Ishikawa (cell line): ENCODE measurements at regions not wholly inside any gene's neighbourhood (a gene's known extent, or its start where the extent isn't known, plus 50 kb on each side); places are given as distances from the start of the nearest gene placed in this dataset.

ENCODE experiments used
- CEBPB ChIP-seq: IDR thresholded peaks from 2 replicates; pipeline ENCODE4 v1.6.1; 2012
- CREB1 ChIP-seq: IDR thresholded peaks from 2 replicates; pipeline ENCODE4 v1.6.1; 2012; ENCODE audit warnings: low read depth
- EGR1 ChIP-seq: IDR thresholded peaks from 2 replicates; pipeline ENCODE4 v1.6.1; 2012
- EP300 ChIP-seq: IDR thresholded peaks from 2 replicates; pipeline ENCODE4 v1.6.1; 2012; ENCODE audit warnings: borderline replicate concordance
- FOXM1 ChIP-seq: IDR thresholded peaks from 2 replicates; pipeline ENCODE4 v1.6.1; 2012; ENCODE audit warnings: low read depth, borderline replicate concordance
- NFIC ChIP-seq: IDR thresholded peaks from 2 replicates; pipeline ENCODE4 v1.6.1; 2012
- RAD21 ChIP-seq: IDR thresholded peaks from 2 replicates; pipeline ENCODE4 v1.6.1; 2012; ENCODE audit warnings: low read depth
- TAF1 ChIP-seq: IDR thresholded peaks from 2 replicates; pipeline ENCODE4 v1.6.1; 2012; ENCODE audit warnings: low read depth, mild to moderate bottlenecking
- TCF12 ChIP-seq: IDR thresholded peaks from 2 replicates; pipeline ENCODE4 v1.6.1; 2012; ENCODE audit warnings: low read depth
- TEAD4 ChIP-seq: IDR thresholded peaks from 2 replicates; pipeline ENCODE4 v1.6.1; 2012
- USF1 ChIP-seq: IDR thresholded peaks from 2 replicates; pipeline ENCODE4 v1.6.1; 2012
- YY1 ChIP-seq: IDR thresholded peaks from 2 replicates; pipeline ENCODE4 v1.6.1; 2012; ENCODE audit warnings: low read depth
- ZBTB7A ChIP-seq: IDR thresholded peaks from 2 replicates; pipeline ENCODE4 v1.6.1; 2012; ENCODE audit warnings: low read depth
- TF ChIP-seq, protein P1 (sequence below): IDR thresholded peaks from 2 replicates; pipeline ENCODE4 v1.6.1; 2012
- TF ChIP-seq, protein P2 (sequence below): IDR thresholded peaks from 2 replicates; pipeline ENCODE4 v1.6.1; 2012; ENCODE audit warnings: low read depth, mild to moderate bottlenecking

DNA sequence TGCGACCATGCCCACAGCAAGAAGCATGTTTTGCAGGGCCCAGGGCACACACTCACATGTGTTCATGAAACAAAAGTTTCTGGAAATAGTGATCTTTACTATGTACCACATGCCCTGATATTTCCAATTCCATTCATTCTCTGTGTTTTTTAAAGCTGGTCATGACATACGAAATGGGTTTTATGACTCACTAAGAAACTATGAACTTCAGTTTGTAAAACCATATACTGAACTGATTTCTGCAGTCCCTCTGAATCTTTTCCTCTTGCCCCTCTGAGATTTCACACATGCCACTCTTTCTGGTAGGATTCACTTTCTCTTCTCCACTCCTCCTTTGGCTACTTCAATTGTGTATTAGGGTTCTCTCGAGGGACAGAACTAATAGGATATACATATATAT, 416.1 kb upstream of the TRPC7 start:
- TF ChIP-seq TAF1 = no peak
- TF ChIP-seq EGR1 = no peak
- TF ChIP-seq, protein P1, sequence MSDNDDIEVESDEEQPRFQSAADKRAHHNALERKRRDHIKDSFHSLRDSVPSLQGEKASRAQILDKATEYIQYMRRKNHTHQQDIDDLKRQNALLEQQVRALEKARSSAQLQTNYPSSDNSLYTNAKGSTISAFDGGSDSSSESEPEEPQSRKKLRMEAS = no peak
- TF ChIP-seq TEAD4 = no peak
- TF ChIP-seq USF1 = no peak

GRCh38 chr5:136780518-136780917, 415.2 kb upstream of the TRPC7 start:
- TF ChIP-seq RAD21 (peak; percentile 20; the same call in 1 of the 2 replicates), TAF1 (no peak)

GRCh38 chr5:136776022-136776927, 410.9 kb upstream of the TRPC7 start:
- TF ChIP-seq RAD21 = no peak
- no peak for TF ChIP-seq TAF1
- TF ChIP-seq, protein P2, sequence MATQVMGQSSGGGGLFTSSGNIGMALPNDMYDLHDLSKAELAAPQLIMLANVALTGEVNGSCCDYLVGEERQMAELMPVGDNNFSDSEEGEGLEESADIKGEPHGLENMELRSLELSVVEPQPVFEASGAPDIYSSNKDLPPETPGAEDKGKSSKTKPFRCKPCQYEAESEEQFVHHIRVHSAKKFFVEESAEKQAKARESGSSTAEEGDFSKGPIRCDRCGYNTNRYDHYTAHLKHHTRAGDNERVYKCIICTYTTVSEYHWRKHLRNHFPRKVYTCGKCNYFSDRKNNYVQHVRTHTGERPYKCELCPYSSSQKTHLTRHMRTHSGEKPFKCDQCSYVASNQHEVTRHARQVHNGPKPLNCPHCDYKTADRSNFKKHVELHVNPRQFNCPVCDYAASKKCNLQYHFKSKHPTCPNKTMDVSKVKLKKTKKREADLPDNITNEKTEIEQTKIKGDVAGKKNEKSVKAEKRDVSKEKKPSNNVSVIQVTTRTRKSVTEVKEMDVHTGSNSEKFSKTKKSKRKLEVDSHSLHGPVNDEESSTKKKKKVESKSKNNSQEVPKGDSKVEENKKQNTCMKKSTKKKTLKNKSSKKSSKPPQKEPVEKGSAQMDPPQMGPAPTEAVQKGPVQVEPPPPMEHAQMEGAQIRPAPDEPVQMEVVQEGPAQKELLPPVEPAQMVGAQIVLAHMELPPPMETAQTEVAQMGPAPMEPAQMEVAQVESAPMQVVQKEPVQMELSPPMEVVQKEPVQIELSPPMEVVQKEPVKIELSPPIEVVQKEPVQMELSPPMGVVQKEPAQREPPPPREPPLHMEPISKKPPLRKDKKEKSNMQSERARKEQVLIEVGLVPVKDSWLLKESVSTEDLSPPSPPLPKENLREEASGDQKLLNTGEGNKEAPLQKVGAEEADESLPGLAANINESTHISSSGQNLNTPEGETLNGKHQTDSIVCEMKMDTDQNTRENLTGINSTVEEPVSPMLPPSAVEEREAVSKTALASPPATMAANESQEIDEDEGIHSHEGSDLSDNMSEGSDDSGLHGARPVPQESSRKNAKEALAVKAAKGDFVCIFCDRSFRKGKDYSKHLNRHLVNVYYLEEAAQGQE = no peak
- no peak for TF ChIP-seq TCF12
- TF ChIP-seq YY1 = no peak
- no peak for TF ChIP-seq TEAD4
- TF ChIP-seq NFIC = no peak
- no peak for TF ChIP-seq FOXM1
- no peak for TF ChIP-seq CREB1
- no peak for TF ChIP-seq EP300
- no peak for TF ChIP-seq ZBTB7A
- TF ChIP-seq, protein P1 = no peak
- no peak for TF ChIP-seq USF1
- no peak for TF ChIP-seq EGR1
- no peak for TF ChIP-seq CEBPB

GRCh38 chr5:136772491-136772890, 407.1 kb upstream of the TRPC7 start:
- no peak for TF ChIP-seq TCF12
- no peak for TF ChIP-seq EP300
- no peak for TF ChIP-seq FOXM1
- TF ChIP-seq TAF1 = no peak
- no peak for TF ChIP-seq TEAD4
- no peak for TF ChIP-seq ZBTB7A
- no peak for TF ChIP-seq CREB1
- no peak for TF ChIP-seq YY1
- TF ChIP-seq, protein P1 = no peak
- no peak for TF ChIP-seq RAD21
- TF ChIP-seq USF1 = no peak

- TF ChIP-seq USF1 = no peak
- TF ChIP-seq RAD21 = peak; percentile 81
Observed at GRCh38 chr5:136769900-136770684, 404.7 kb upstream of the TRPC7 start.

DNA sequence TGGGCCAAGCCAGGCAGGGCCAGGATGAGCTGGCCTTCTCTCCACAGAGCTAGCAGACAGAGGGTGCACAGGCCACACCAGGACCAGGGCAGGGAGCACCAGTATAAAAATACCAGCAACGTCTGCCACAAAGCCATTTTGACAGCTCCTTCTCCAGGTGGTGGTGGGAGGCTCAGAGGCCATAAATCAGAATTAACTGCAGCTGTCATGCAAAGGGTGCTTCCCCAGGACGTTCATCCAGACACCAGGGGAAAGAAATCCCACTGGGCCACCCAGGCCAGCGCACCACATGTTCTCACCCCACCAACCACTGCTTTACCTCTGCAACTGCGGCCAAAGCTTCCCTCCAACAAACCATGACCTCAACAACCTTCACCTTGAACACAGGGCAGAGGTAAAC, 403.7 kb upstream of the TRPC7 start:
- no peak for TF ChIP-seq CREB1
- TF ChIP-seq ZBTB7A = no peak
- no peak for TF ChIP-seq YY1
- TF ChIP-seq EGR1 = no peak
- no peak for TF ChIP-seq CEBPB
- TF ChIP-seq FOXM1 = no peak
- TF ChIP-seq USF1 = no peak
- no peak for TF ChIP-seq RAD21
- TF ChIP-seq TCF12 = no peak
- TF ChIP-seq EP300 = no peak
- no peak for TF ChIP-seq TEAD4
- no peak for TF ChIP-seq TAF1
- TF ChIP-seq, protein P1 = no peak
- TF ChIP-seq, protein P2 = no peak
- no peak for TF ChIP-seq NFIC
